HG02885 (cell line): ENCODE measurements at regions not wholly inside any gene's neighbourhood (a gene's known extent, or its start where the extent isn't known, plus 50 kb on each side); places are given as distances from the start of the nearest gene placed in this dataset.

ENCODE experiments used
- ATAC-seq: cut with Tn5 transposase; IDR thresholded peaks from one replicate; pipeline ENCODE4 v1.9.1; 2021; ENCODE audit warnings: mild to moderate bottlenecking; ENCODE audit not compliant: unreplicated experiment, poor library complexity

DNA sequence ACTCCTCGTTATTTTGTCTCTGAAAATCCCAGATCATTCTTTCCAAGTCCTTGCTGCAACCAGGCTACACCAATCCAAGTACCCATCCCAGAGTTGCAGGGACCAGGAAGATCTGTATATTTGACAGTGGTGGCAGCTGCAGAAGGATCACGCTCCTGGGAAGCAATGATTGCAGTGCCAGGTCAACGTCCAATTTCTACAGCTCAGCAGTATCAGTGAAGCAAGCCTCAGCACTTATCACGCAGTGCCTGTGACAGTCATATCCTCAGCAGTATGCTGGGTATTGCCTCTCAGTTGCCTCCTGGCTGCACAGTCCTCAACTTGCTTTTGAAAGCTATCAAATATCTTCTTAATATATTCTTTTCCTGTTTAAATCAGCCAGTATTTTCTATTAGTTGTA, 66.7 kb downstream of the BARHL2 start:
- no peak for ATAC-seq

DNA sequence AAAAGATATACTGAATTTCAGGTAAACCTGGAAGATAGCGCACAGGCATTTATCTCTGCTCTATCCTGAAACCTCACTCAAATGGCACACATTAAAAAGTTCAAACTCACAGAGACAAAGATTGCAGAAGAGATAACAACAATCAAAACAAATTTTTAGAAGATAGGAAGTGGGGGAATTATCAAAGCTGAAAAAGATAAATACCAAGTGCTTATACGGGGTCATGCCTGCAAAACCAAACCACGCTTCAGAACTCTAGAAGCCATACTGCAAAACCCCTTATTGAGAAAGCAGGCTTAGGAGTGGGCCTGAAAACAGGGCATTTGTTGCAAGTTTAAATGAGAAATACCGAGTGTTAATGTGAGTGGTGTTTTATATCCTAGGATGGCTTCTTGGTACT, 76.8 kb downstream of the BARHL2 start:
- no peak for ATAC-seq

GRCh38 chr1:90622666-90623065, 94.4 kb downstream of the BARHL2 start:
- ATAC-seq: no peak

DNA sequence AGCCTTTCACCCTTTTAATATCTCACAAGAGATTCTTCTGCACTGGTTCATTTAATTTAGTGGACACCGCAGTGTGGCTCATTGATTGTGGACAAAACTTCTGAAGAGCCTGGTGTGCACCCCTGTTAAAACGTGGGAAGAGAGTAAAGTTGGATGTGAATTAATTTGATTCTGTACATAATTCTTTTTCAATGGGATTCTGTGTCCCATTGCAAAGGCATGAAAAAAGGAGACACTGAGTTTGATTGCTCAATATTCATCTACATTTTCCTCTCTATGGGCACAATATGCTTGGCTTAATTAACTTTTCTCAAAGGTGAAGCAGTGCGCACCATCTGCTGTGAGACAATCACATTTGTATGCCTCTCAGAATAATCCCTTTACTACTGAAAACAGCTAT, 95.1 kb downstream of the BARHL2 start:
- no peak for ATAC-seq

DNA sequence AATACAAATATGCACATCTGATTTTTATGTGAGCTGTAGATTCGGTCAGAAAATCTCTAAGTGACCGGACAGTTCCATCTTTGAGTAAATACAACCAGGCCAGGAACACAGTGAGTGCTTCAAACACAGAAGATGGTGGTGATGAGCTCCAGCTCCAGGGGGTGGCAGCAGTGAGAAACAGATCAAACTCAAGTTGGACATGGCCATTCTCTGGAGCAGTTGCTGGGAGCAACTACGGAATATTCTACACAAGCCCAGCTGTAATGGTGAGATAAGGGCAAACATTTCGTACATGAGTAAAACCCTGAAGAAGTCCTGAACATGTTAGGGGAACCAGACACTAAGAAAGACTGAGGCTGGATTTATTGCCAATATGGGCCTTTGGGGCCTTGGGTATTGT, 100.7 kb downstream of the BARHL2 start:
- ATAC-seq: no peak

DNA sequence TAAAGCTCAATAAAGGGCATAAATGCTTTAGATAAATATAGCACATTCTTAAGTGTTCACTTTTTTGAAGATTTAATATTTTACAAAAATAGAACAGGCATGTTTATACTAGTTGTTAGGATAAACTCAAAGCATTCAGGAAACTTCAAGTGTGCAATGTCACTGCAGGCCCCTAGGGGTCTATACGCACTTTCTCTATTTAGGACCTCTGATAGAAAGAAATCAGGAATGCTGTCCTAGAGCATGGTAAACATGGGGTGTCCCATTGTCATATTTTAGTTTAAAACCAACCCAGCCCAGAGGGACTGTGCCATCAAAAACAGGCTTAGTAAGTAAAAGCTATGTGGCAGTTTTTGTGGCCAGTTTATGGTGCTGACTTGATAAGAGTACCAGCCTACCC, 102.2 kb downstream of the BARHL2 start:
- ATAC-seq: no peak

DNA sequence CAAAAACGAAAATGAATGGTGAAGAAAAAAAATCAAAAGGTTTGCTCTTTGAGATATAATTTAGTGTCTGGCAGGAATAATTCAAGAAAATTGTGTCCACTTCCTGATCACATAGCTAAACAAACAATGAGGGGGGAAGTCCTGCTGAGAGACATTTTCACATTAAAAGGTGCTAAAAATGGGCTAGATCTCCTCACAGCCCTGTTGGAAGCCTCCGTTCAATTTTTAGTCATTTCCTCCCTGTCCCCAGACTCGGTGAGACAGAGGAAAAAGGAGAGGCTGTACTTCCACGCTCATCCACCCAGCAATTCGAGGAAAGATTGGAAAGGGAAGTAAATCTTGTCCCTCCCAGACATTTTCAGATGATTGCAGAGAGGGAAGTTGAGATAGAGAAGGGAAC, 103.7 kb downstream of the BARHL2 start:
- ATAC-seq: no peak

DNA sequence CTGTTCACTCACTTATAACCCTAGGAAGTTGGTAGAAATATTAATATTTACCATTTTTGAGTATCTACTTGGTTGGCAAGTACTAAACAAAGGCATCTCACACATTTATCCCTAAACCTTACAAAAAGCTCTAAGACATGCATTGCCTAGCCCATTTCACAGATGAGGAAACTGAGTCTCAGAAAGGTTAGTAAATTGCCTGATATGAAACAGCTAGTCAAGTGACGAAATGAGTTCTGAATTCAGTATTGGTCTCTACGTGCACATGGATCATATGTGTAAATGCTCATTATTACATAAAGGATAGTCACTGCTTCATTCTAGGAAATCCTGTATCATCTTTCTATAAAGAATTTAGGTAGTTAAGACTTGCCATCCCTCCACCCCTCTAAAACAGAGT, 105.1 kb downstream of the BARHL2 start:
- ATAC-seq: no peak

- no peak for ATAC-seq
These were observed 109.4 kb downstream of the BARHL2 start for GRCh38 chr1:90607736-90608135.

- ATAC-seq: no peak
These were observed 112.0 kb downstream of the BARHL2 start for GRCh38 chr1:90605070-90605469.

DNA sequence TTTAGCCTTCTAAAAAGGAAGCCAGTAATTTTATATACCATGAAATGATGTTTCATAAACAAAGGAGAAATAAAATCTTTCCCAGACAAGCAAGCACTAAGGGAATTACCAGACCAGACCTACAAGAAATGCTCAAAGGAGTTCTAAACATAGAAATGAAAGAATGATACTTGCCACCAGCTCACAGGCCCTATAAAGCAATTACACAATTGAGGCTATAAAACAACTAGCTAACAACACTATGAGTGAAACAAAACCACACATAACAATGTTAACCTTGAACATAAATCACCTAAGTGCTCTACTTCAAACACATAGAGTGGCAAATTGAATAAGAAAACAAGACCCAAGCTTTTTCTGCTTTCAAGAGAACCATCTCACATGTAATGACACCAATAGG, 123.8 kb downstream of the BARHL2 start:
- no peak for ATAC-seq

DNA sequence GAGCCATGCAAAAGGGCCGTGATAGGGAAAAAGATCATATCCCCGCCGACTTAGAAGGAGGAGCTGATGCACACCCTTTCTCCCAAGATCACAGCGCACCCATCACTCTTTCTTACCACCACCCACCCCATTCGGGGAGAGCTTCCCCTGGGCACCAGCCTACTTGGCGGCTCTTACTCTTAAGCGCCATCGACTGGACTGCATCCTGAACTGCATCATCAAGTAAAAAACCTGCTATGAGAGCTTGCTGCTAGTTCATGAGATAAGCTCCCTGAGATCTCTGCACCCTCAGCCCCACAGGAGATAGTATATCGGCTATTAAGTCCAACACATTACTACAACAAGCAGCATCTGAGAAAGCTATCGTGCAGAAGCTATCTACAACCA, 125.1 kb downstream of the BARHL2 start:
- ATAC-seq: no peak

DNA sequence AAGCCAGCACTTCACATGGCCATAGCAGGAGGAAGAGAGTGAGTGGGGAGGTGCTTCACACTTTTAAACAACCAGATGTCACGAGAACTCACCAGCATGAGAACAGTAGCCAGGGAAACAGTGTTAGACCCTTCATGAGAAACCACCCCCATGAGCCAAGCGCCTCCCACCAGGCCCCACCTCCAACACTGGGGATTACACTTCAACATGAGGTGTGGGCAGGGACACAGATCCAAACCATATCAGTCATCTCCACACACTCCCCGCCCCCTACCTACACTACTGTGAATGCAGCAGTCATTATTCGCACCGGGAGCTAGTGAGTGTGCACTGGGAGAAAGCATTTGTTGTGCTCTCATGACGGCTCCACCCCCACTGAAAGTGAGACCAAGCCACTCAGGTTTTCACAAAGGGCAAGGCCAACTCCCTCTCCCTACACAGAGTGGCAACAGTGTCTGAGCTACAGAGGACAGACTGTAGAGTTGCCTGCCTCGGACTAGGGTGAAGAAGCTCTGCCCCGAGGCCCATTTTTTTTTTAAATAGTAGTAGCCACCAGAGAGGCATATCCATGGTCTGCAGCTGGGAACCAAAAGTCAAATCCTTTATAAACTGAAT, 125.6 kb downstream of the BARHL2 start:
- ATAC-seq: no peak

- ATAC-seq: no peak
These were observed 136.9 kb downstream of the BARHL2 start for GRCh38 chr1:90580176-90580575.

DNA sequence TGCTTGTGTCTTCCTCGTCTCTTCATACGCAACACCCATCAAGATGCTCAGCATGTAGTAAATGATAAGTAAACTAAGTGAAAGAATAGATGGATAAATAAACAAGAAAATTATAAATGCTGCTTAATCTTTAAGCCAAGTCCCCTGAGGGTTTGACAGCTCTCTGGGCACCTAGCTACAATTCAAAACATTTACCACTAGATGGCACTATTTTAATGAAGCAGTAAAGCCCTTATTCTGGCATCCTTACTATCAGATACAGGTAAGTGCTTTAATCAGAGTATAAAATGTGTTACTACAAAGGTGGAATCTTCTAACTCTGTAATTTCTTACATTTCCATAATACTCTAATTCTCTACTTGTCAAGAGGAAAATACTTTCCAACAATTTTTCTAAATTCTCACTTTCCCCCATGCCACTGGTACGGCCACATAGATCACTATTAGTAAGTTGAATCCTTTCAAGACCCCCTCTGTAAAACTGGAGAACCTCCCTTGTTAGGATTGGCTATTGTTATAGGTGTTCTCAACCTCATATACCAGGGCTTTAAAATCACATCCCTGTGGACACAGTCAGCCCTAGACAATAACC, 137.8 kb downstream of the BARHL2 start:
- peak; percentile 87 for ATAC-seq

DNA sequence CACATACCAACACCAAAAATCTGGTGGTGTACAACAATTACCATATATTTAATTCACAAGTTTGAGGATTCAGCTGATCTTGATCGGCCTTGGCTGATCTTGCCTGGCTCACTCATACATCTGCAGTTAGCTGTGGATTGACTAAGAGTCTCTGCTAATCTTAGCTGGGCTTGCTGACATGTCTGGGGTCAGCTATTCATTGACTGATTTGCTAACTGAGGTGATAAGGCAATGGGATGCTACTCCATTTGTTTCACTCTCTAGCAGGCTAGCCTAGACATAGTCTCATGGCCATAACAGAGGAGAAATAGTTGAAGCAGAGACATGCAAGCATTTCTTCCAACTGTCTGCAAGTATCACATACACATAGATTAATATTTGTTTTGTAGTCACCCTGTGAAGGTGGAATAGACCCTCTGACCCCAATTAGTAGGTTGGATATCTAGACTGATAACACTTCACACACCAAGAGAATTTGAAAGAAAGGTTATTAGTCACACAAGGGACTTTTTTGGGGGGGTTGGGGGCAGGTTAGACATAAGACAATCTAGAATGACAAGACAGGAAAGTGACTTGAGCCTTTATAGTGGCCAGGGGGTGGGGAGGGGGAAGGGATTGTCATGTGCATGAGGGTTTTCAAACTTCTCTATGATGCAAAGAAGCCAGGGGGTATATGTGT, 142.3 kb downstream of the BARHL2 start:
- no peak for ATAC-seq

DNA sequence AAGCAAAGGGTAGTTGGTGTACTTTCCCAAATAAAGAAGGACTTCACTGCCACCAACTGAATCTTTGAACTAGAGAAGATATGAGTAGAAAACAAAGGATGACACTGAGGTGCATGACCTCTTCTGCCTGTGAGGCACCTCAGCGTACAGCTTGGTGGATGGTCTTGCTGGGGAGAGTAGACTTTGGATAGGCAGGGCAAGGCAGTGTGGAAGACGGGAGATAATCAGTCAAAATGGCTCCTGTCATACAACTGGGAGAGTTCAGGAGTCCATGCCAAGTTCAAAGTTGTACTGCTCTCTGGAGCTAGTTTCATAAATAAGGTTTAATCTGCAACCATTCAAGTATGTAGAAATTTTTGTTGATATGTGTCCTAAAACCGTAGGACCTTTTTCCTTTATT, 143.4 kb downstream of the BARHL2 start:
- no peak for ATAC-seq

GRCh38 chr1:90572446-90572845, 144.7 kb downstream of the BARHL2 start:
- ATAC-seq: no peak

GRCh38 chr1:90568436-90568835, 148.7 kb downstream of the BARHL2 start:
- ATAC-seq: no peak

DNA sequence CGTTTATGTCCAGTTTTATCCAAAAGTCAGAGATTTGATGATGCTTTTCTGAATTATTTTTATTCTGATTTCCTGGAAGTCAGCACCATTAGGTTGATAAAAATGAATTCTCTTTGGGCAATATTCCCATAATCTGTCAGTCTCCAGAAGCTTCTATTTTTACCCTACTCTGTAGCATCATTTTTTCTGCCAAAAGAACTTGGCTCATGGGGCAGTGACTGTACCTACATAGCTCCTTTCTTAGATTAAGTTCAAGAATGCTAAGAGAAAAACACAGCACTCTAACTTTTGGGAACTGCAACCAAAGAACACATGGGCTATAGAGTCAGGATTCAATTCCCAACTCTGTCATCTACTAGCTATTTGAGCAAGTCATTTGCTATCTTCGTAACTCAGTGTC, 152.9 kb downstream of the BARHL2 start:
- no peak for ATAC-seq

DNA sequence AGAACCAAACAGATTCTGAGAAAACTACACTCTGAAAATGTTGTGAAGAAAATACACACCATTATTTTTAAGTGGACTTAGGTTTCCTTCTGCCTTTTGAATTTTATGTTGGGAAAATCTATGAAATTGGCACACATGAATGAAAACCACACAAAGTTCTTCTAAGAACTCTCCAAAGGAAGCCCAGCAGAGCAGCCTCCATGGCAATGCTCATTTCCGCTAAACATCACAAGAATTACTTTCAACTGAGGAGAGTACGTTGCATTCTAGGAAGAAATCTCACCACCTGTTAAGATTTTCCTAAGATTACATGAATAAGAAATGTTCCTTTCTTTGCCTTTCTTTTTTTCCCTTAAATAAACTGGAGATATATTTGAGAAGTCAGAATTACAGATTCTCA, 154.2 kb downstream of the BARHL2 start:
- no peak for ATAC-seq

- no peak for ATAC-seq
These were observed 155.2 kb downstream of the BARHL2 start for GRCh38 chr1:90561911-90562310.
